SK-N-SH (cell line): ENCODE measurements at regions not wholly inside any gene's neighbourhood (a gene's known extent, or its start where the extent isn't known, plus 50 kb on each side); places are given as distances from the start of the nearest gene placed in this dataset.

ENCODE experiments used
- CTCF ChIA-PET: fragments of 300-600, 350-600 bp; formaldehyde crosslinking; extraction: SDS; loops from one replicate; lab custom pipeline; 2021; lab: Yijun Ruan, JAX
- POLR2A ChIA-PET: fragments of 350-600 bp; sonication (Branson Sonifier 250); formaldehyde crosslinking; extraction: SDS; loops from one replicate; lab custom pipeline; 2020; ENCODE audit warnings: antibody characterized with exemption, inconsistent platforms; lab: Yijun Ruan, JAX
- DNase-seq: peaks from one replicate; pipeline ENCODE4 v3.0.0; 2012
- H2AFZ ChIP-seq: fragments of 200-600 bp; sonication (generic); 2 replicates; pipeline ENCODE4 v1.8.1; 2016; ENCODE audit warnings: antibody characterized with exemption, mild to moderate bottlenecking, low read depth
- H3F3A ChIP-seq: fragments of 200-600 bp; sonication (generic); replicated peaks from 2 replicates; pipeline ENCODE3; 2016; ENCODE audit warnings: antibody characterized with exemption, mild to moderate bottlenecking; ENCODE audit not compliant: insufficient read depth
- H3K27ac ChIP-seq, 2 experiments: fragments of 200-500 bp in 1 of 2; fragments of 200-600 bp in 1 of 2; sonication (Bioruptor generic) in 1 of 2; sonication (generic), shearing (Covaris generic) in 1 of 2; 2 replicates each; pipeline versions ENCODE4 v1.5.1 to v1.6.1; 2014 to 2016; ENCODE audit warnings: low read depth in 2 of 2, inconsistent platforms in 1 of 2, low read length in 1 of 2, mild to moderate bottlenecking in 1 of 2, mixed read lengths in 1 of 2
- H3K27me3 ChIP-seq: fragments of 200-600 bp; sonication (generic), shearing (Covaris generic); 2 replicates; pipeline ENCODE4 v1.6.1; 2016; ENCODE audit warnings: mixed run types; ENCODE audit not compliant: insufficient read depth
- H3K36me3 ChIP-seq, 2 experiments: fragments of 200-500 bp in 1 of 2; fragments of 200-600 bp in 1 of 2; sonication (Bioruptor generic) in 1 of 2; sonication (generic) in 1 of 2; replicated peaks in 1 of 2; 2 replicates each; pipeline versions ENCODE3 to v1.5.1; 2014 to 2016; ENCODE audit warnings: low read length in 1 of 2, mild to moderate bottlenecking in 1 of 2; ENCODE audit not compliant: insufficient read depth in 2 of 2, control insufficient read depth in 1 of 2
- H3K4me1 ChIP-seq, 2 experiments: fragments of 200-500 bp in 1 of 2; fragments of 200-600 bp in 1 of 2; sonication (Bioruptor generic) in 1 of 2; sonication (generic), shearing (Covaris generic) in 1 of 2; 2 replicates each; pipeline versions ENCODE4 v1.5.1 to v1.6.1; 2014 to 2016; ENCODE audit warnings: low read depth in 1 of 2, low read length in 1 of 2, mixed run types in 1 of 2; ENCODE audit not compliant: insufficient read depth in 2 of 2, control insufficient read depth in 1 of 2
- H3K4me2 ChIP-seq: fragments of 200-600 bp; sonication (generic), shearing (Covaris generic); 2 replicates; pipeline ENCODE4 v1.6.1; 2017; ENCODE audit warnings: mixed run types
- H3K4me3 ChIP-seq, 2 experiments: fragments of 200-500 bp in 1 of 2; fragments of 200-600 bp in 1 of 2; sonication (Bioruptor generic) in 1 of 2; sonication (generic), shearing (Covaris generic) in 1 of 2; 2 replicates each; pipeline versions ENCODE4 v1.5.1 to v1.8.1; 2014 to 2016; ENCODE audit warnings: low read depth in 2 of 2, inconsistent platforms in 1 of 2, low read length in 1 of 2, mild to moderate bottlenecking in 1 of 2, mixed read lengths in 1 of 2, moderate library complexity in 1 of 2
- H3K79me2 ChIP-seq: fragments of 200-600 bp; sonication (generic); 2 replicates; pipeline ENCODE4 v1.8.1; 2017; ENCODE audit warnings: mild to moderate bottlenecking; ENCODE audit not compliant: insufficient read depth
- H3K9ac ChIP-seq: fragments of 200-600 bp; sonication (generic); 2 replicates; pipeline ENCODE4 v1.6.1; 2017; ENCODE audit warnings: mixed run types
- H3K9me2 ChIP-seq: fragments of 200-600 bp; sonication (generic); 2 replicates; pipeline ENCODE4 v1.6.1; 2017; ENCODE audit warnings: mixed run types
- H3K9me3 ChIP-seq: fragments of 200-600 bp; sonication (generic); 2 replicates; pipeline ENCODE4 v1.6.1; 2017; ENCODE audit warnings: mixed run types, mild to moderate bottlenecking, moderate library complexity
- H4K20me1 ChIP-seq: fragments of 200-600 bp; sonication (generic); 2 replicates; pipeline ENCODE4 v1.6.1; 2017; ENCODE audit warnings: mild to moderate bottlenecking, mixed run types; ENCODE audit not compliant: insufficient read depth
- CHD2 ChIP-seq: fragments of 150-350 bp; IDR thresholded peaks from 2 replicates; pipeline ENCODE4 v1.6.1; 2018; ENCODE audit warnings: low read length; ENCODE audit not compliant: partially characterized antibody
- ELF1 ChIP-seq: IDR thresholded peaks from 2 replicates; pipeline ENCODE4 v1.4.0; 2012
- EZH2phosphoT487 ChIP-seq: fragments of 200-600 bp; sonication (generic); IDR thresholded peaks from 2 replicates; pipeline ENCODE4 v1.6.1; 2017; ENCODE audit warnings: low read depth, mixed run types, mild to moderate bottlenecking, antibody characterized with exemption, moderate library complexity, borderline replicate concordance
- FOSL2 ChIP-seq: IDR thresholded peaks from 2 replicates; pipeline ENCODE4 v1.4.0; 2012; ENCODE audit warnings: low read depth, mild to moderate bottlenecking, moderate library complexity, borderline replicate concordance
- FOXM1 ChIP-seq: IDR thresholded peaks from 2 replicates; pipeline ENCODE4 v1.4.0; 2012; ENCODE audit warnings: low read depth, mild to moderate bottlenecking
- GABPA ChIP-seq: IDR thresholded peaks from 2 replicates; pipeline ENCODE4 v1.4.0; 2012; ENCODE audit warnings: low read depth, mild to moderate bottlenecking
- GATA2 ChIP-seq: sonication (generic); formaldehyde crosslinking; IDR thresholded peaks from 2 replicates; pipeline ENCODE4 v1.5.0; 2020; ENCODE audit warnings: mild to moderate bottlenecking, missing genetic modification reagents
- NFIC ChIP-seq: IDR thresholded peaks from 2 replicates; pipeline ENCODE4 v1.4.0; 2012; ENCODE audit warnings: borderline replicate concordance
- PBX3 ChIP-seq: IDR thresholded peaks from 2 replicates; pipeline ENCODE4; 2012
- RAD21 ChIP-seq: IDR thresholded peaks from 2 replicates; pipeline ENCODE4 v1.6.1; 2012; ENCODE audit warnings: mild to moderate bottlenecking, low read length
- RCOR1 ChIP-seq: fragments of 150-350 bp; IDR thresholded peaks from 2 replicates; pipeline ENCODE4 v1.6.1; 2017; ENCODE audit warnings: antibody characterized with exemption, low read length
- RXRA ChIP-seq: IDR thresholded peaks from 2 replicates; pipeline ENCODE4 v1.4.0; 2012; ENCODE audit warnings: low read depth, mild to moderate bottlenecking, borderline replicate concordance
- SIN3A ChIP-seq: IDR thresholded peaks from 2 replicates; pipeline ENCODE4 v1.6.1; 2012; ENCODE audit warnings: low read depth, mild to moderate bottlenecking, low read length, moderate library complexity, borderline replicate concordance
- TAF1 ChIP-seq: IDR thresholded peaks from 2 replicates; pipeline ENCODE4 v1.6.1; 2012; ENCODE audit warnings: low read depth, mild to moderate bottlenecking, low read length, moderate library complexity, borderline replicate concordance
- USF1 ChIP-seq: IDR thresholded peaks from 2 replicates; pipeline ENCODE4 v1.4.0; 2012; ENCODE audit warnings: low read depth, borderline replicate concordance
- YY1 ChIP-seq: IDR thresholded peaks from 2 replicates; pipeline ENCODE4 v1.4.0; 2012; ENCODE audit warnings: low read depth, mild to moderate bottlenecking
- WGBS: methylation state at CpG from one replicate; pipeline ENCODE4 v1.1.6; 2017; ENCODE audit warnings: low lambda C conversion rate; 5-methylcytosine and 5-hydroxymethylcytosine counted together
- TF ChIP-seq, protein P1 (sequence below): fragments of 150-350 bp; IDR thresholded peaks from 2 replicates; pipeline ENCODE4 v1.6.1; 2017; ENCODE audit warnings: antibody characterized with exemption, low read length, low read depth, borderline replicate concordance
- TF ChIP-seq, protein P2 (sequence below): IDR thresholded peaks from 2 replicates; pipeline ENCODE4 v1.6.1; 2012; ENCODE audit warnings: mild to moderate bottlenecking, low read depth, low read length, moderate library complexity

DNA sequence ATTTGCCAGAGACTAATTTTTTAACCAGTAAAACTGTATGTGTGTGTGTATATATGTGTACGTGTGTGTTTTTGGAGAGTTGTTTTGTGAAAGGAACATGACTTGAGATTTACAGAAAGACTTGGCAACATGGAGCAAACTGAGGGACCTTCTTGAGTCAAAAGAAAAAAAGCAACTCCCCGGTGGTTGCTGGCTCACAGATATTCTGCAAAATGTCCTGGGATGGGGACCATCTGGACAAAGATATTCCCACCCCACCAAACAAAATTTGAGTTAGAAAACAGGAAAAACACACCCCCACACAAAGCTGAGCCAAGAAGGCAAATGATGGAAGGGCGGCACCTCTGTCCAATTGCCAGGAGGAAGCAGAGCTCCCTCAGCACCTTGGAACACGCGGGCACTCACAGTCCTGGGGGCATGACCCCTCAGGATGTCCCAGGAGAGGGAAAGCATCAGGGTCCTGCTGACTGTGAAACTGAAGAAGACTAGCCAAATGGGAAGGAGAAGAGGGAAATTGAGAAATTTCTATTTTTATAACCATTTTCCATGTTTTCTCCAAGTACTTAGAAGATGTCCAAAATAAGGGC is 290.2 kb upstream of the ACVR2A start:
- Histone ChIP-seq H3K9me3 (no peaks in the 10 kb centered on the region), H3K4me3 (no peak overlapping the region), H3K79me2 (no peaks in the 10 kb centered on the region), H3K9me2 (no peaks in the 10 kb centered on the region), H3K27ac (no peak overlapping the region), H3K36me3 (no peaks in the 10 kb centered on the region), H3F3A (no peaks in the 10 kb centered on the region), H2AFZ (no peak overlapping the region), H3K4me1 (no peaks in the 10 kb centered on the region), H3K9ac (no peak overlapping the region), H3K27me3 (no peaks in the 10 kb centered on the region; the same call in 1 of the 2 replicates), H3K4me2 (no peak overlapping the region), H4K20me1 (no peaks in the 10 kb centered on the region)
- no peak for TF ChIP-seq RXRA
- no peak for TF ChIP-seq USF1
- no peak for TF ChIP-seq GATA2
- no peak for TF ChIP-seq EZH2phosphoT487
- TF ChIP-seq CHD2 = no peak
- no peak for TF ChIP-seq TAF1
- no peak for TF ChIP-seq PBX3
- TF ChIP-seq ELF1 = no peak
- TF ChIP-seq SIN3A = no peak
- no peak for TF ChIP-seq RAD21
- TF ChIP-seq FOSL2 = no peak
- no peak for TF ChIP-seq GABPA
- no peak for TF ChIP-seq NFIC
- no peak for DNase-seq
- 20% methylated on average over 5 of the region's 5 CpGs for WGBS
- CTCF ChIA-PET = no interaction called here
- POLR2A ChIA-PET = no interaction called here

DNA sequence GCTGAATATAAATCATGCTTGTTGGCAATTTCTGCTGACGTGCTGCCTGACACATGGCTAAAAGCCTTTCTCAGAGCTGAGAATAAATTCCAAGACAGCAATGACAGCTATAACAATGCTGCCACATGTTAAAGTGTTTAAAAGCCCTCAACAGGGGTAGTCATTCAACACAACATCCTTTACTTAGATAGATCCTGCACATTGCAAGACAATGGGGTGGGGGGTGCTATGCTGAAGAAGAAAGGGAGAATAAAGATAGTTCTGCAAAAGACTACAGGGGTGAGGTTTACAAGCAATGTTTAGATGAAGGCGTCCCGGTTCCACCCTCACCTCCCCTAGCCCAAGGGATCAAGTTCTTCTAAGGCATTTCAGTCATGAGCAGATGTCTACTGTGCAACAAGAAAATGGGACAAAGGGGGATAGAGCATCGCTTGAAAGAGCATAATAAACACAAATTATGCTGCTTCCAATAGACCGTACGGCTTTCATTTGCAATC is 291.0 kb upstream of the ACVR2A start:
- Histone ChIP-seq H3K9me3 (no peaks in the 10 kb centered on the region), H3K4me2 (no peak overlapping the region), H3K36me3 (no peaks in the 10 kb centered on the region), H2AFZ (no peak overlapping the region), H3K4me3 (no peak overlapping the region), H3K27ac (no peak overlapping the region), H3K9ac (no peak overlapping the region), H3K79me2 (no peaks in the 10 kb centered on the region), H3F3A (no peaks in the 10 kb centered on the region), H4K20me1 (no peaks in the 10 kb centered on the region), H3K27me3 (no peaks in the 10 kb centered on the region; the same call in 1 of the 2 replicates), H3K9me2 (no peaks in the 10 kb centered on the region), H3K4me1 (no peaks in the 10 kb centered on the region)
- no peak for TF ChIP-seq YY1
- TF ChIP-seq, protein P1, sequence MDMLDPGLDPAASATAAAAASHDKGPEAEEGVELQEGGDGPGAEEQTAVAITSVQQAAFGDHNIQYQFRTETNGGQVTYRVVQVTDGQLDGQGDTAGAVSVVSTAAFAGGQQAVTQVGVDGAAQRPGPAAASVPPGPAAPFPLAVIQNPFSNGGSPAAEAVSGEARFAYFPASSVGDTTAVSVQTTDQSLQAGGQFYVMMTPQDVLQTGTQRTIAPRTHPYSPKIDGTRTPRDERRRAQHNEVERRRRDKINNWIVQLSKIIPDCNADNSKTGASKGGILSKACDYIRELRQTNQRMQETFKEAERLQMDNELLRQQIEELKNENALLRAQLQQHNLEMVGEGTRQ = no peak
- TF ChIP-seq RCOR1 = no peak
- TF ChIP-seq, protein P2, sequence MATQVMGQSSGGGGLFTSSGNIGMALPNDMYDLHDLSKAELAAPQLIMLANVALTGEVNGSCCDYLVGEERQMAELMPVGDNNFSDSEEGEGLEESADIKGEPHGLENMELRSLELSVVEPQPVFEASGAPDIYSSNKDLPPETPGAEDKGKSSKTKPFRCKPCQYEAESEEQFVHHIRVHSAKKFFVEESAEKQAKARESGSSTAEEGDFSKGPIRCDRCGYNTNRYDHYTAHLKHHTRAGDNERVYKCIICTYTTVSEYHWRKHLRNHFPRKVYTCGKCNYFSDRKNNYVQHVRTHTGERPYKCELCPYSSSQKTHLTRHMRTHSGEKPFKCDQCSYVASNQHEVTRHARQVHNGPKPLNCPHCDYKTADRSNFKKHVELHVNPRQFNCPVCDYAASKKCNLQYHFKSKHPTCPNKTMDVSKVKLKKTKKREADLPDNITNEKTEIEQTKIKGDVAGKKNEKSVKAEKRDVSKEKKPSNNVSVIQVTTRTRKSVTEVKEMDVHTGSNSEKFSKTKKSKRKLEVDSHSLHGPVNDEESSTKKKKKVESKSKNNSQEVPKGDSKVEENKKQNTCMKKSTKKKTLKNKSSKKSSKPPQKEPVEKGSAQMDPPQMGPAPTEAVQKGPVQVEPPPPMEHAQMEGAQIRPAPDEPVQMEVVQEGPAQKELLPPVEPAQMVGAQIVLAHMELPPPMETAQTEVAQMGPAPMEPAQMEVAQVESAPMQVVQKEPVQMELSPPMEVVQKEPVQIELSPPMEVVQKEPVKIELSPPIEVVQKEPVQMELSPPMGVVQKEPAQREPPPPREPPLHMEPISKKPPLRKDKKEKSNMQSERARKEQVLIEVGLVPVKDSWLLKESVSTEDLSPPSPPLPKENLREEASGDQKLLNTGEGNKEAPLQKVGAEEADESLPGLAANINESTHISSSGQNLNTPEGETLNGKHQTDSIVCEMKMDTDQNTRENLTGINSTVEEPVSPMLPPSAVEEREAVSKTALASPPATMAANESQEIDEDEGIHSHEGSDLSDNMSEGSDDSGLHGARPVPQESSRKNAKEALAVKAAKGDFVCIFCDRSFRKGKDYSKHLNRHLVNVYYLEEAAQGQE = no peak
- TF ChIP-seq FOXM1 = no peak
- ChIA-PET CTCF (no interaction called here), POLR2A (no interaction called here)
- no peak for DNase-seq
- 20% methylated on average over 6 of the region's 6 CpGs for WGBS
